GM19467 (cell line): ENCODE measurements at regions not wholly inside any gene's neighbourhood (a gene's known extent, or its start where the extent isn't known, plus 50 kb on each side); places are given as distances from the start of the nearest gene placed in this dataset.
"Not testable (repeated sequence)": the region's sequence is repeated elsewhere in the genome, so short reads cannot be mapped to it uniquely, and the experiment has no call there.

Experiments used
- ATAC-seq: cut with Tn5 transposase; IDR thresholded peaks from one replicate; pipeline ENCODE4 v1.9.1; 2021; ENCODE audit warnings: mild to moderate bottlenecking, moderate library complexity; ENCODE audit not compliant: unreplicated experiment

GRCh38 chr2:2586931-2587330 lies 255.9 kb upstream of the MYT1L start:
- no peak for ATAC-seq

GRCh38 chr2:2586068-2586776 lies 255.1 kb upstream of the MYT1L start:
- no peak for ATAC-seq

- no peak for ATAC-seq
Measured at GRCh38 chr2:2582998-2583545, 252.0 kb upstream of the MYT1L start.

GRCh38 chr2:2581331-2582159 lies 250.5 kb upstream of the MYT1L start:
- ATAC-seq: no peak

- not testable (repeated sequence) for ATAC-seq
Measured at GRCh38 chr2:2580841-2581240, 249.8 kb upstream of the MYT1L start.

- no peak for ATAC-seq
Measured at GRCh38 chr2:2580341-2580740, 249.3 kb upstream of the MYT1L start.

GRCh38 chr2:2579814-2580213 lies 248.7 kb upstream of the MYT1L start:
- ATAC-seq: no peak

- ATAC-seq: no peak
Measured at GRCh38 chr2:2577407-2577831, 246.3 kb upstream of the MYT1L start.

GRCh38 chr2:2575870-2576386 lies 244.9 kb upstream of the MYT1L start:
- ATAC-seq: no peak

GRCh38 chr2:2575181-2575577 lies 244.1 kb upstream of the MYT1L start:
- ATAC-seq: no peak

GRCh38 chr2:2574401-2575180 lies 243.5 kb upstream of the MYT1L start:
- no peak for ATAC-seq

- ATAC-seq: no peak
Measured at GRCh38 chr2:2573658-2574293, 242.7 kb upstream of the MYT1L start.

- ATAC-seq: no peak
Measured at GRCh38 chr2:2573205-2573604, 242.1 kb upstream of the MYT1L start.

- ATAC-seq: no peak
Measured at GRCh38 chr2:2572393-2573204, 241.5 kb upstream of the MYT1L start.

GRCh38 chr2:2571301-2572150 lies 240.5 kb upstream of the MYT1L start:
- no peak for ATAC-seq

- ATAC-seq: no peak
Measured at GRCh38 chr2:2570871-2571270, 239.8 kb upstream of the MYT1L start.

GRCh38 chr2:2570360-2570759 lies 239.3 kb upstream of the MYT1L start:
- no peak for ATAC-seq

- ATAC-seq: no peak
Measured at GRCh38 chr2:2569836-2570235, 238.8 kb upstream of the MYT1L start.

GRCh38 chr2:2569306-2569705 lies 238.2 kb upstream of the MYT1L start:
- ATAC-seq: no peak
